ENCODE measurements at regions not wholly inside any gene's neighbourhood (a gene's known extent, or its start where the extent isn't known, plus 50 kb on each side); places are given as distances from the start of the nearest gene placed in this dataset.

DNA sequence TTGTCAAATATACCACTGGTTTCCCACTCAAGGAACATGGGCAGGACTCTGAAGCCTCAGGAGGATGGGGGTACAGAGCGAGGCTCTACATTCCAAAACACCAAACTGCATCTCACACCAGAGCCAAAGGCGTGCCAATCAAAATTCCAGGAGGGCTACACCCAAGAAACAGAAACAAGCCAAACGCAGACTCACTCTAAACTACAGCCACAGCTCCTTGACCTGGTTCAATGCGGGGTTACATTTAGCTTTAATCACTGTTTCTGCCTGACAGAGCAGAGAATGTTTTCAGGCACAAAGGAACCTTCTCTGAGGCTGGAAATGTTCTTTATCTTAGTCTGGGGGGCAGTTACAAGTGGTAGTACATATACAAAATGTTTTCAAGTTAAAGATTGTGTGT lies 2121.5 kb upstream of the AGA start:
- TF ChIP-seq, protein P1, sequence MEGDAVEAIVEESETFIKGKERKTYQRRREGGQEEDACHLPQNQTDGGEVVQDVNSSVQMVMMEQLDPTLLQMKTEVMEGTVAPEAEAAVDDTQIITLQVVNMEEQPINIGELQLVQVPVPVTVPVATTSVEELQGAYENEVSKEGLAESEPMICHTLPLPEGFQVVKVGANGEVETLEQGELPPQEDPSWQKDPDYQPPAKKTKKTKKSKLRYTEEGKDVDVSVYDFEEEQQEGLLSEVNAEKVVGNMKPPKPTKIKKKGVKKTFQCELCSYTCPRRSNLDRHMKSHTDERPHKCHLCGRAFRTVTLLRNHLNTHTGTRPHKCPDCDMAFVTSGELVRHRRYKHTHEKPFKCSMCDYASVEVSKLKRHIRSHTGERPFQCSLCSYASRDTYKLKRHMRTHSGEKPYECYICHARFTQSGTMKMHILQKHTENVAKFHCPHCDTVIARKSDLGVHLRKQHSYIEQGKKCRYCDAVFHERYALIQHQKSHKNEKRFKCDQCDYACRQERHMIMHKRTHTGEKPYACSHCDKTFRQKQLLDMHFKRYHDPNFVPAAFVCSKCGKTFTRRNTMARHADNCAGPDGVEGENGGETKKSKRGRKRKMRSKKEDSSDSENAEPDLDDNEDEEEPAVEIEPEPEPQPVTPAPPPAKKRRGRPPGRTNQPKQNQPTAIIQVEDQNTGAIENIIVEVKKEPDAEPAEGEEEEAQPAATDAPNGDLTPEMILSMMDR (IDR thresholded peaks at IDR 0.05): no peak
- no peak for TF ChIP-seq POLR2A (IDR thresholded peaks at IDR 0.05)
- DNase-seq (no peak), ATAC-seq (no peak)
- no peaks in the 10 kb centered on the region for H3K9me3 ChIP-seq
- no peaks in the 10 kb centered on the region for H3K27me3 ChIP-seq
- intact Hi-C loops (cut with DNase I): no loop called here
- 49 to 64% methylated on average over 4 of the region's 4 CpGs for WGBS, 2 donors
- H3K4me1 ChIP-seq: no peaks in the 10 kb centered on the region
- no peak overlapping the region for H3K27ac ChIP-seq
- H3K36me3 ChIP-seq (replicated peaks in 1 of 2; ENCODE audit: insufficient read depth in 1 of 2, low read depth in 2 of 2): no peaks in the 10 kb centered on the region
- no peak overlapping the region for H3K4me3 ChIP-seq

DNA sequence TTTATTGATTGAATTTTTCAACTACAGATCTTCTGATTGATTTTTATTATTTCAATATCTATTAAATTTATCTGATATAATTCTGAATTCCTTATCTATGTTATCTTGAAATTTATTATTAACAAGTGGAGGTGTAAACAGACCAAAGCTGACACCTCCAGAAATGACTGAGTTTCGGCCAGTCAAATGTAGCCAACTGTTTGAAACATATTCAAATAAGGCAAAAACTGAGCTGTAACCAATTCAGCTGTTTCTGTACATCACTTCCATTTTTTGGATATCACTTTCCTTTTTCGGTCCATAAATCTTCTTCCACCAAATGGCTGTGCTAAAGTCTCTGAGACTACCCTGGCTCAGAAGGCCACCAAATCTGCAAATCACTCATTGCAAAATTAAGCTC lies 2127.3 kb upstream of the AGA start:
- WGBS, 2 donors: 36 to 46% methylated on average over 2 of the region's 2 CpGs
- H3K9me3 ChIP-seq: no peaks in the 10 kb centered on the region

DNA sequence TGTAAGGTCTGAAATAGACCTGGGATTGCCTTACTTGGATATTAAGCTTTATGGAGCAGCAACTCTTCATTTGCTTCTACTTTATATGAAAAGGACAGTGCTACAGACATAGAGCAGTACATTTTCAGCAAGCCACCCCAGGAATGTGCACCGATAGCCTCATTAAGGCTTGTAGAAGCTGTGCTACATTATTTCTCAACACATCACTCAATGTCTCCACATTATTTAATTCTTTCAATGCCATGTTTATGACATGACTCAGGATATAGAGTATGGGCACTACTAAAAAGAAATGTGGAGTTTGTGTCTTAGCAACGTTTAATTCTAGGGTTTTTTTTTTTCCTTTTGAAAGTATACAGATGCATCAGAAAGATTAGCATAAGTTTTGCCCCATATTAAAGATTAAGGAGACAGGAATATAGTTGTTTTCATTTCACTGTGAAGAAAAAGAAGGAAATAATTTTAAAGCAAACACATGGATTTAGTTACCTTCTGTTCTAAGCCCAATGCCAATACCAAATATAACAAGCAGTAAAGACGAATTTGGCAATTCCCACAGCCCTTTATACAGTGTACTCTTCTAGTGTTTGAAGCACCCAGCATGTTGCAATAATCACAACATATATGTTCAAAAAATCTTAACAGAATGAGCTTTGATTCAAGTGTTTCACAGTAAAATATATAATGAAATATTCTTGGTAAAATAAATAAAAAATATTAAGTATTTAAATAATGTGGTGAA lies 2140.1 kb upstream of the AGA start:
- H3K27ac ChIP-seq: no peak overlapping the region
- no peak for ATAC-seq

More for the DNA sequence above, 2127.3 kb upstream of the AGA start:
- intact Hi-C loops (cut with DNase I): no loop called here
- TF ChIP-seq, protein P1 (IDR thresholded peaks at IDR 0.05): no peak
- no peak for TF ChIP-seq POLR2A (IDR thresholded peaks at IDR 0.05)
- no peaks in the 10 kb centered on the region for H3K27me3 ChIP-seq
- DNase-seq: no peak
- no peak overlapping the region for H3K4me3 ChIP-seq
- no peak overlapping the region for H3K27ac ChIP-seq
- no peak for ATAC-seq
- no peaks in the 10 kb centered on the region for H3K36me3 ChIP-seq (replicated peaks in 1 of 2; ENCODE audit: insufficient read depth in 1 of 2, low read depth in 2 of 2)
- no peaks in the 10 kb centered on the region for H3K4me1 ChIP-seq

GRCh38 chr4:179583221-179583620 lies 2141.0 kb upstream of the AGA start:
- Histone ChIP-seq H3K36me3 (replicated peaks in 1 of 2; ENCODE audit: insufficient read depth in 1 of 2, low read depth in 2 of 2) (no peaks in the 10 kb centered on the region), H3K9me3 (no peaks in the 10 kb centered on the region), H3K4me3 (no peak overlapping the region), H3K27ac (no peak overlapping the region), H3K27me3 (no peaks in the 10 kb centered on the region), H3K4me1 (no peaks in the 10 kb centered on the region)
- DNase-seq: no peak
- 13 to 19% methylated on average over 4 of the region's 4 CpGs for WGBS, 2 donors
- intact Hi-C loops (cut with DNase I): no loop called here
- TF ChIP-seq, protein P1 (IDR thresholded peaks at IDR 0.05): no peak
- no peak for TF ChIP-seq POLR2A (IDR thresholded peaks at IDR 0.05)
- no peak for ATAC-seq

More for the DNA sequence above, 2140.1 kb upstream of the AGA start:
- DNase-seq: no peak
- TF ChIP-seq, protein P1 (IDR thresholded peaks at IDR 0.05): no peak
- TF ChIP-seq POLR2A (IDR thresholded peaks at IDR 0.05): no peak
- no peaks in the 10 kb centered on the region for H3K36me3 ChIP-seq (replicated peaks in 1 of 2; ENCODE audit: insufficient read depth in 1 of 2, low read depth in 2 of 2)
- H3K4me1 ChIP-seq: no peaks in the 10 kb centered on the region
- intact Hi-C loops (cut with DNase I): no loop called here
- no peak overlapping the region for H3K4me3 ChIP-seq
- H3K9me3 ChIP-seq: no peaks in the 10 kb centered on the region
- no peaks in the 10 kb centered on the region for H3K27me3 ChIP-seq
- 38 to 52% methylated on average over 3 of the region's 3 CpGs for WGBS, 2 donors

DNA sequence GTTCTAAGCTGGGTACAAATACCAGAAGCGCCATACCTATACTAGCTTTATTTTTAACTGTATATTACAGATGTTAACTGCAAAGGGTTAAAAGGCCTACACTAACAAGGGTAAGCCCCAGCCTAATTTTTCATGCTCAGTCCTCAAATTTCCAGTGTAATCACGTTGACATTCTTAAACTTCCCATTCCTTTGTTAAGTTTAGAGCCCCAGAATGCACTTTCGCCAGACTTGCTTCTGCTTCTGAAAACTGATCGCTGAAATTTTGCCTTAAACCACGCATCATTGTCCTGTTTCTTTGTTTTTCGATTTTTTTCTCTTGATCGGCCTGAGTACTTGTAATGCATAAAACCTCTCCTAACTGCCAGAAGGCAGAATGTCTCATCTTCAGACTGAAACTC lies 2141.9 kb upstream of the AGA start:
- H3K4me3 ChIP-seq: no peak overlapping the region
- no peak for DNase-seq
- no peak for ATAC-seq
- TF ChIP-seq POLR2A (IDR thresholded peaks at IDR 0.05): no peak
- TF ChIP-seq, protein P1 (IDR thresholded peaks at IDR 0.05): no peak
- no peaks in the 10 kb centered on the region for H3K36me3 ChIP-seq (replicated peaks in 1 of 2; ENCODE audit: insufficient read depth in 1 of 2, low read depth in 2 of 2)
- H3K4me1 ChIP-seq: no peaks in the 10 kb centered on the region
- intact Hi-C loops (cut with DNase I): no loop called here
- no peaks in the 10 kb centered on the region for H3K9me3 ChIP-seq
- H3K27ac ChIP-seq: no peak overlapping the region
- no peaks in the 10 kb centered on the region for H3K27me3 ChIP-seq
- WGBS, 2 donors: 20 to 62% methylated on average over 7 of the region's 7 CpGs
